ENCODE measurements at regions not wholly inside any gene's neighbourhood (a gene's known extent, or its start where the extent isn't known, plus 50 kb on each side); places are given as distances from the start of the nearest gene placed in this dataset.
A peak's percentile ranks its signal among the peaks of the same experiment; 100 is the strongest.
"Not testable (repeated sequence)": the region's sequence is repeated elsewhere in the genome, so short reads cannot be mapped to it uniquely, and the experiment has no call there.

GRCh38 chr17:20805751-20806150 lies 226.2 kb downstream of the CDRT15L2 start:
- Mint-ChIP-seq H3K4me3 (no peak overlapping the region), H3K27me3 (no peaks in the 10 kb centered on the region), H3K4me1 (no peaks in the 10 kb centered on the region), H3K36me3 (peaks cover 5% of the 10 kb centered on the region), H3K27ac (no peak overlapping the region), H3K9me3 (peaks cover 1% of the 10 kb centered on the region)
- ATAC-seq (ENCODE audit: low read depth): no peak
- DNase-seq (ENCODE audit: low spot score in 2 of 2): no peak

GRCh38 chr17:20807566-20807965 lies 228.0 kb downstream of the CDRT15L2 start:
- not testable (repeated sequence) for H3K36me3 Mint-ChIP-seq; DNase-seq (ENCODE audit: low spot score in 2 of 2); H3K4me3 Mint-ChIP-seq; H3K9me3 Mint-ChIP-seq; ATAC-seq (ENCODE audit: low read depth); H3K27me3 Mint-ChIP-seq; H3K27ac Mint-ChIP-seq; H3K4me1 Mint-ChIP-seq

- not testable (repeated sequence) for H3K27ac Mint-ChIP-seq; DNase-seq (ENCODE audit: low spot score in 2 of 2); H3K27me3 Mint-ChIP-seq; H3K4me3 Mint-ChIP-seq; H3K9me3 Mint-ChIP-seq; H3K4me1 Mint-ChIP-seq; ATAC-seq (ENCODE audit: low read depth); H3K36me3 Mint-ChIP-seq
These were observed 227.4 kb downstream of the USP22 start for GRCh38 chr17:20815410-20815809.

- H3K27me3 Mint-ChIP-seq: peaks cover 9% of the 10 kb centered on the region
- H3K9me3 Mint-ChIP-seq: peaks cover 4% of the 10 kb centered on the region
- ATAC-seq (ENCODE audit: low read depth): no peak
- H3K4me1 Mint-ChIP-seq: no peaks in the 10 kb centered on the region
- no peak overlapping the region for H3K27ac Mint-ChIP-seq
- no peak for DNase-seq (ENCODE audit: low spot score in 2 of 2)
- no peak overlapping the region for H3K4me3 Mint-ChIP-seq
- H3K36me3 Mint-ChIP-seq: no peaks in the 10 kb centered on the region
These were observed 218.9 kb downstream of the USP22 start for GRCh38 chr17:20823905-20824304.

- Mint-ChIP-seq H3K36me3 (no peaks in the 10 kb centered on the region), H3K27ac (no peak overlapping the region), H3K9me3 (peaks cover 4% of the 10 kb centered on the region), H3K4me1 (no peaks in the 10 kb centered on the region), H3K4me3 (no peak overlapping the region), H3K27me3 (peaks cover 9% of the 10 kb centered on the region)
- ATAC-seq (ENCODE audit: low read depth): no peak
- no peak for DNase-seq (ENCODE audit: low spot score in 2 of 2)
These were observed 217.3 kb downstream of the USP22 start for GRCh38 chr17:20825539-20825938.

GRCh38 chr17:20840453-20840852 lies 202.4 kb downstream of the USP22 start:
- not testable (repeated sequence) for H3K36me3 Mint-ChIP-seq; H3K9me3 Mint-ChIP-seq; DNase-seq (ENCODE audit: low spot score in 2 of 2); H3K27me3 Mint-ChIP-seq; H3K4me1 Mint-ChIP-seq
- H3K27ac Mint-ChIP-seq: peak overlapping the region; percentile 76
- ATAC-seq (ENCODE audit: low read depth): peak; percentile 16
- peak overlapping the region; percentile 84 for H3K4me3 Mint-ChIP-seq

- Mint-ChIP-seq H3K4me3 (peak overlapping the region; percentile 84), H3K27ac (peak overlapping the region; percentile 24)
- not testable (repeated sequence) for H3K27me3 Mint-ChIP-seq, H3K4me1 Mint-ChIP-seq, H3K36me3 Mint-ChIP-seq, H3K9me3 Mint-ChIP-seq
- ATAC-seq (ENCODE audit: low read depth) (peak; percentile 12), DNase-seq (ENCODE audit: low spot score in 2 of 2) (peak in 1 of 2 donors; percentile 27)
These were observed 201.6 kb downstream of the USP22 start for GRCh38 chr17:20840987-20841865.

GRCh38 chr17:20842012-20842411 lies 200.8 kb downstream of the USP22 start:
- not testable (repeated sequence) for H3K36me3 Mint-ChIP-seq; H3K9me3 Mint-ChIP-seq; DNase-seq (ENCODE audit: low spot score in 2 of 2); H3K4me1 Mint-ChIP-seq; ATAC-seq (ENCODE audit: low read depth); H3K27ac Mint-ChIP-seq; H3K27me3 Mint-ChIP-seq
- H3K4me3 Mint-ChIP-seq: peak overlapping the region; percentile 11

GRCh38 chr17:20843261-20843660 lies 199.6 kb downstream of the USP22 start:
- not testable (repeated sequence) for H3K27ac Mint-ChIP-seq; DNase-seq (ENCODE audit: low spot score in 2 of 2); H3K9me3 Mint-ChIP-seq; H3K36me3 Mint-ChIP-seq; H3K27me3 Mint-ChIP-seq; ATAC-seq (ENCODE audit: low read depth); H3K4me1 Mint-ChIP-seq
- peak overlapping the region; percentile 65 for H3K4me3 Mint-ChIP-seq

GRCh38 chr17:20843799-20844553 lies 198.8 kb downstream of the USP22 start:
- peak in 1 of 2 donors; percentile 37 for DNase-seq (ENCODE audit: low spot score in 2 of 2)
- not testable (repeated sequence) for H3K27me3 Mint-ChIP-seq, H3K9me3 Mint-ChIP-seq, H3K27ac Mint-ChIP-seq, H3K36me3 Mint-ChIP-seq, H3K4me1 Mint-ChIP-seq
- H3K4me3 Mint-ChIP-seq: peak overlapping the region; percentile 69
- ATAC-seq (ENCODE audit: low read depth): peak; percentile 88

GRCh38 chr17:20848869-20849443 lies 193.9 kb downstream of the USP22 start:
- H3K4me3 Mint-ChIP-seq; H3K36me3 Mint-ChIP-seq; H3K27ac Mint-ChIP-seq; DNase-seq (ENCODE audit: low spot score in 2 of 2); H3K9me3 Mint-ChIP-seq; H3K27me3 Mint-ChIP-seq: not testable (repeated sequence)
- peaks cover 12% of the 10 kb centered on the region for H3K4me1 Mint-ChIP-seq
- peak; percentile 57 for ATAC-seq (ENCODE audit: low read depth)

GRCh38 chr17:20851591-20852238 lies 191.1 kb downstream of the USP22 start:
- not testable (repeated sequence) for H3K27ac Mint-ChIP-seq; H3K9me3 Mint-ChIP-seq; H3K27me3 Mint-ChIP-seq; H3K36me3 Mint-ChIP-seq; DNase-seq (ENCODE audit: low spot score in 2 of 2)
- peaks cover 12% of the 10 kb centered on the region for H3K4me1 Mint-ChIP-seq
- ATAC-seq (ENCODE audit: low read depth): peak; percentile 31
- H3K4me3 Mint-ChIP-seq: peak overlapping the region; percentile 77

GRCh38 chr17:20852239-20852989 lies 190.4 kb downstream of the USP22 start:
- no peak overlapping the region for H3K27ac Mint-ChIP-seq
- H3K27me3 Mint-ChIP-seq: peaks cover 7% of the 10 kb centered on the region
- no peaks in the 10 kb centered on the region for H3K36me3 Mint-ChIP-seq
- peak; percentile 70 for ATAC-seq (ENCODE audit: low read depth)
- H3K9me3 Mint-ChIP-seq: no peaks in the 10 kb centered on the region
- peaks cover 12% of the 10 kb centered on the region for H3K4me1 Mint-ChIP-seq
- peak overlapping the region; percentile 77 for H3K4me3 Mint-ChIP-seq
- DNase-seq (ENCODE audit: low spot score in 2 of 2): peak in 1 of 2 donors; percentile 25

Data from memory B cell (primary cell).